IPS DF 4.7 (cell line): ENCODE measurements at regions not wholly inside any gene's neighbourhood (a gene's known extent, or its start where the extent isn't known, plus 50 kb on each side); places are given as distances from the start of the nearest gene placed in this dataset.

ENCODE experiments used
- DNase-seq: peaks from one replicate; pipeline ENCODE4 v3.0.0-alpha.2; 2013; ENCODE audit warnings: low spot score; ENCODE audit errors: extremely low read depth

DNA sequence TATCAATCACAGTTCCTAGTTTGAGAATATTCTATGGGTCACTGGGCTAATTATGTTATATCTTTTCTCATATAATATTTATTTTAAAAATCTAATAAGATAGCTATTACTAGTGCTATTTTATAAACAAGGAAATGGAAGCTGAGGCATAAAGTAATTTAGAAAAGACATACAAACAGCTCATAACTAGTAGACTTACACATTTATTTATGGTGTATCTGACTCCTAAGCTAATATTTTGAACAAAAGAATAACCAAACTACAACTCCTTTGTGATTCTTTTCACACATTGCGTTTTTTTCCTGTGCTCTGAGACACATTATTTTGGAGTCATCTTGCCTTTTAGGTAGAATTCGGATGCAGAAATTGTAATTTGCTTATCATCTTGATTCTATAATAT is 742.0 kb upstream of the LRRTM4 start:
- no peak for DNase-seq

DNA sequence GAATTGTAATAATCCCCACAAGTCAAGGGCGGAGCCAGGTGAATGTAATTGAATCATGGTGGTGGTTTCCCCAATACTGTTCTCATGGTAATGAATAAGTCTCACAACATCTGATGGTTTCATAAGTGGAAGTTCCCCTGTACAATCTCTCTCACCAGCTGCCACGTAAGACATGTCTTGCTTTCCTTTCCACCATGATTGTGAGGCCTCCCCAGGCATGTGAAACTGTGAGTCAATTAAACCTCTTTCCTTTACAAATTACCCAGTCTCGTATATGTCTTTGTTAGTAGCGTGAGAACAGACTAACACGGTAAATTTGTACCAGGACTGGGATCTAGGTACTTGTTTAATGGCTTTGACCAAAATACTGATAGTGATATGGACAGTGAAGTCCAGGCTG is 744.3 kb upstream of the REG3G start:
- DNase-seq, result no peak

GRCh38 chr2:78290581-78291214 is 734.8 kb upstream of the REG3G start:
- DNase-seq, result no peak

GRCh38 chr2:78293768-78294167 is 731.7 kb upstream of the REG3G start:
- no peak for DNase-seq

DNA sequence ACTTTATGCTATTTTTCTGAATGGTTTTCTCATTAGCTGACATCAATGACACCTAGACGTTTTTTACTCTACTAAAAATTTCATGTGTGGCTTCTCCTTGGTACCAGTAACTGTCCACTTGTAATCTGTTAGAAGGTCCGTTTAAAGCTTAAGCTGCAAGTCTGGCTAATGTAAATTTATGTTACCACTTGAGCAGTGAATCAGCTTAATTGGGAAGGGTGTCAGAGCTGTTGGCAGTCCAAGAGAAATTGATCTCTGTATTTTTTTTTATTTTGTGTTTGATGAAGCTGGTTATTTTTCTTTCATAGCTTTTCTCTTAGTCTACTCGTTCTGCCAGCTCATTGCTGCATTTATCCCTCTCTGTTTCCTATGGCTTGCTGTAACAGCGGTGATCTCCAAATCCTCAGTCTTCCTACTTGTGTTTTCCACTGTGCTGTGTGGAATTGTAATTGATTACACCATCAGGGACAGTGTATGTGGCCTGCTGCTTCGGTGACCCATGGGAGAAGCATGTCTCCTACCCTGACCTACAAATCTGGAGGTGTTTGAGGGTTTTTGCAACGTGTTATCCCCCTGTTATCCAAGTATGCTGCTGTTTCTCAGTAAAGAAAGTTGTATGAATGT is 724.2 kb upstream of the REG3G start:
- no peak for DNase-seq

GRCh38 chr2:78304678-78305077 is 720.8 kb upstream of the REG3G start:
- no peak for DNase-seq

GRCh38 chr2:78309460-78309859 is 716.0 kb upstream of the REG3G start:
- DNase-seq, result no peak

- no peak for DNase-seq
Observed at GRCh38 chr2:78315368-78315767, 710.1 kb upstream of the REG3G start.

DNA sequence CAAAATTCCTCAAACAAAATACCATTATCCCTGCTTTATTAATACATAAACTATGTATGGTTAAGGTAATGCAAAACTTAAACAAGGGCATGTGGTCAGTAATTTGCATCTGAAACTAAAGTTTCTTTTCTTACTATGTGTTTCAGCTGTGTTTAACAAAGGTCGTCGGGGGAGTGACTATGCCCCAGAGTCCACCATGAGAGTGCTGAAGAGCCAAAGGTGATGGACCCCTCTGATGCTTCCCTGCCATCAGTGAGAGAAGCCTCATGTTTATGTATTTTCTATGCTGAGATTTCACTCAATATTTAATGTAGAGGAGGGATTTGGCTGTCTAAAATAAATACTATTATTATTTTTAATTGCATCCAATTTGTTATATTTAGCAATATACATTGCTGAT is 707.2 kb upstream of the REG3G start:
- DNase-seq, result no peak

GRCh38 chr2:78330193-78330592 is 695.3 kb upstream of the REG3G start:
- no peak for DNase-seq

DNA sequence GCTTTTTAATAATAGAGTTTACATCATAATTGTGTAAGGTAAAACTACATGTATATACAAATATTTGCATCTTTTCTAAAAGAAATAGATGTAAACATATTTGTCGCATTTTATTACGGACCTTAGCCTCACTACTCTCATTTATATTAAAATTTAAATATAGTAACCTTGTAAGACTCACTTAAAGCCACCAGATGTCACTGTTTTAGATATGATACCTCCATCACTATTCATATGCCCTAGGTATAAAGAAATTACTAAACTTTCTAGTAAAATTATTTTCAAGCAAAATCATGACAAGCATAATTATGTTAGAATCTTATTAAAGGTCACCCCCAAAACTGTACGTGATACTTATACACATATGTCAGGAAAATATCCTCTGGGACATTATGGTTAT is 674.3 kb upstream of the REG3G start:
- no peak for DNase-seq

DNA sequence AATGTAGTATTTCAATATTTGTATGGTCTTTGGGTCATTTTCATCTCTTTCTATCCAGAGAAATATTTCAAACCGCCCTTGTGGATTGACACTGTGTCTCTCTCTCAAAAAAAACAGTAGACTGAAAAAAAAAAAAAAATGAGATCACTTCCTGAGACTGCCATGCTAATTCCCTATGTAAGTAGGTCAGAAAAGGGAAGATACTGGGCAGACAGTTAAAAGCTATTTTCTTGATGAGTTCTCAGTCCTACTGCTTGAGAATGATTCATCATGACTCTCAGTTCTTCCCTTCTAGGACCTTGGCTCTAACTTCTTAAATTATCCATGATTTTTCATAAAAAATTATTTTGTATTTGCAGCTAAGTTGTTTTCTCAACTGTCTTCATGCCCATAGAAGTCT is 672.3 kb upstream of the REG3G start:
- DNase-seq, result no peak

DNA sequence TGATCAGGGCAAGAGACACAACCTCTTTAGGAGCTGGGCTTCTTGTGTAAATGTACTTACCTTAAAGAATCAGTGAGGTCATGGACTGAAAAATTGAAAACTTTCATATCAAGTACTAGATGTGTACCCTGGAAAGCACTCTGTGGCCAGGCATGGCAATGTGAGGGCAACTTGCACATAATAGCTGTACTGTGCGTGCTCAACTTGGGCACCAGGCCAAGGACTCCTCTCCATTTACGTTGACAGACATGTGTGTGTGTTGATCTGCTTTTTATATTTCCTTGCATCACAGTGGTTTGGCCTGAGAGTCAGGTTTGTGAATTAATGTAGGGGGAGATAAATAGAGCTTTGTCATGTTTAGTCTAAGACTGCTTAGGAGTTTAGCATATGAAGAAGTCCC is 669.5 kb upstream of the REG3G start:
- no peak for DNase-seq

DNA sequence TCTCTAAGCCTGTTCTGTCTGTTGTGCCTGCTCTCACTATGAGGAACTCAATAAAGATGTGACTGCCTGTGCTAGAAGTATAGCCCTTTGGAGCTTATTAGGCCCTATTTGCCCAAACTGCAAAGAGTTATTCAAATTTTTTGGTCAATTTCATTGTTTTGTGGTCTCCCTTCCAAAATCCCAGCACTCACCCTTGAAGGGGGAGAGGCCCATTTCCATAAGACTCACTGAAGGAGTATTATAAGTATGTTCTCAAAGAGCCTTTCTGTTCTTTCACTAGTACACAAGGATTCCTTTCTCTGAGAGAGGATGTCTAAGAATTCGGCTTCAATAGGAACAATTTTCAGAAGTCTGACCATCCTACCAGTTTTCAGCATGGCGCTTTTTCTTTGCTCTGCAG is 641.9 kb upstream of the REG3G start:
- no peak for DNase-seq

- no peak for DNase-seq
Observed at GRCh38 chr2:78397198-78397597, 628.3 kb upstream of the REG3G start.

DNA sequence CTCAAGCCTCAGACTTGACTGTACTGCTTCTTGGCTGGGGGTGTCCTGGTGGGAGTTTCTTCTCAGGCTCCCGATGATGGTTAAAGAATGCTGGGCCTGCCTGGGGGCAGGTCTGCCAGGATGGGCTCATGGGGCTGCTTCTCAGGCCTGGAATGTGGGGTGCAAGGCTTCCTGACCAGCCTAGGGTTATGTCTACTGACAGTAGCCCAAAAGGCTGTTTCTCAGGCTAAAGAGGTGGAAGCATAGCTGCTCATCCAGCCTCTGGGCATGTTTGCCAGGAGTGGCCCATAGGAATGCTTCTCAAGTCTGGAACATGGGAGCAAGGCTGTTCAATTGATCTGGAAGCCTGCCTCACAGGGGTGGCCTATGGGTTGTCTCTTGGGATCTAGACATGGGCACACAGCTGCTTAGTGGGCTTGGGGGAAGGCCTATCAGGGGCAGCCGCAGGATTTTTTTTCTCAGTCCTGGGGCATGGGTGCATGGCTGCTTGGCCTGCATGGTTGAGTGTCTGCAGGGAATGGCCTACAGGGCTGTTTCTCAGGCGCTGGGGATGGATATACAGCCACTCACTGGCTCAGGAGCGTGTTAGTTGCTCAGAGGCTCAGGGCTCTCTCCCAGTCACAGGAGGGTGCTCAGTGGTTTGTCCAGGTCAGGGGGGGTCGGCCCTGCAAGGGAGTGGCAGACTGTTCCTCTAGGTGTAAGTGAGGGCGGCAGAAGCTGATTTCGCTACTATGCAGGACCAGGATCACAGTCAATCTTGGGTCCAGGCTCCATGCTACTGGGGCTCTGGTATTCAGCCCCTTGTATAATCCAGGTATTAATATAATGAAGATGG is 617.3 kb upstream of the REG3G start:
- no peak for DNase-seq

DNA sequence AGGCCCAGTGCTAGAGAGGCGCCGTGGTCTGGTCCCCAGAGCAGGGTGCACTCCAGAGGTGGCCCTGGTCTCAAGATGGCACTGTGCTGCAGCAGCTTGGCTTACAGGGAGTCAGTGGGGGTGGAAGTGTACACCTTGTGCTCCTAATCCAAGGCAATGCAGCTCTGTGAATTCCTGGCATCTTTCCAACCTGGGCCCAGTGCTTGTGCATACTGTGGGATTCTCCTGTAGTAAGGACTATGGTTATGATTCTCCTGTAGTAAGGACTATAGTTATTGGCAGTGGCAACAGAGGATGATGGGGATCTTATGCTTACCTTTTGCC is 616.7 kb upstream of the REG3G start:
- no peak for DNase-seq

DNA sequence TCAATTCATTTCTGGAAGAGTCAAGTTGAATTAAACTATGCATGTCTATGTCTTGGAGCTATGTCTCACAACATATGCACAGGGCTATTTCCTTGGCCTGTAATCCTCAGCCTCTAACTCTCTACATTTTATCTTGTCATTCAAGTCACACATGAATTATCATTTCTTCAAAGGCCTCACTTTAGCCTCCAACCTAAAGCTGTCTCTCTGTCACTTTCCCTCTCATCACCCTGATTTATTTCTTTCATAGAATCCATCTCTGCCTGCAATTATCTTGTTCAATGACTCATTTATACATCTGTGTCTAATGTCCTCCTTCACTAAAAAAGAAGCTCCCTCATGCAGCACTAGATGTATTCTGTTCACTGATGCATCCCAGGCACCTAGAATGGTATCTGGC is 614.2 kb upstream of the REG3G start:
- DNase-seq, result no peak

DNA sequence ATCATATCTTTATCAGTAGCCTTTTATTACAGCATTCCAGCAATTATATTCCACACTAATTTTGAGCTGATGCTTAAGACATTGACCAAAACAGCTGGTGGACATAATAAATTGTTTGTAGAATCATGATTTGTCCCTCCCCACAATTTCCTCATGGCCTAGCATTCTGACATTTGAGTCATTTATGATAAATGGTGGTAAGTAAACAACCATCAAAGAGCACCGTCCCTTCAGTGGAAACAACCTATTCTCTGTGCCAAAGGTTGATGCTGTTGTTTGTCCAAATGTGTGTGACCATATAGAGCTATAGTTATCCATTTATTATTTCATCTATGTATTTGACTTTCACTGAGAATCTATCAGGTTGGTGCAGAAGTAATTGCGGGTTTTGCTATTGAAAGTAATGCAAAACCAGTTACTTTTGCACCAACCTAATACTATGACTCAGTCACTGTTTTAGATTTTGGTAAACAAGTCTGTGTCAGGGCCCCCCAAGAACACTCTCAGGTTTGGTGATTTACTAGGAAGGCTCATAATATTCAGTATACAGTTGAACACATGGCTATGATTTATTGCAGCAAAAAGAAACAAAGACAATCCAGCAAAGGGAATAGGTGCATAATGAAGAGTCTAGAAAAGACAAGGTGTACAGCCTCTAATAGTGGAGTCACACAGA is 608.7 kb upstream of the REG3G start:
- DNase-seq, result no peak

- no peak for DNase-seq
Observed at GRCh38 chr2:78417355-78417754, 608.1 kb upstream of the REG3G start.

GRCh38 chr2:78418021-78418420 is 607.5 kb upstream of the REG3G start:
- no peak for DNase-seq

DNA sequence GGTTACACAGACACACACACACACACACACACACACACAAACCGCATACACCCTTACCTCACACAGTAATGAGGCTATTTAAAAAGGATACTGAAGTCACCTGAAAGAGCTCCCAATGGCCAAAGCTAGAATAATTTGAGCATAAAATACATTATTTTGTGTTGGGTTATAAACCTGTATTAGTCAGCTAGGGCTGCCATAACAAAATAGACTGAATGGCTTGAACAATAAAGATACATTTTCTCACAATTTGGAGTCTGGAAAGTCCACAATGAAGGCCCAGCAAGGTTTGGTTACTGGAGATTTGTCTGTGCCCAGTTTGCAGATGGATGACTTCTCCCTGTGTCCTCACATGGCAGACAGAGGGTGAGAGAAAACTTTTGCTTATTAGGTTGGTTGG is 605.4 kb upstream of the REG3G start:
- DNase-seq, result no peak
